ENCODE measurements at regions not wholly inside any gene's neighbourhood (a gene's known extent, or its start where the extent isn't known, plus 50 kb on each side); places are given as distances from the start of the nearest gene placed in this dataset.

GRCh38 chr6:10266061-10266460, 148.8 kb downstream of the TFAP2A start:
- no peak for DNase-seq (ENCODE audit: low read depth, low spot score)
- no peak overlapping the region for H3K27ac ChIP-seq (ENCODE audit: low read depth, low read length)
- H3K4me3 ChIP-seq (ENCODE audit: low read depth, low read length), result no peak overlapping the region
- ChIA-PET POLR2A (no interaction called here), CTCF (no interaction called here)
- H3K9me3 ChIP-seq (ENCODE audit: control insufficient read depth, insufficient read depth, low read length), result peaks cover 14% of the 10 kb centered on the region
- TF ChIP-seq, protein P1, sequence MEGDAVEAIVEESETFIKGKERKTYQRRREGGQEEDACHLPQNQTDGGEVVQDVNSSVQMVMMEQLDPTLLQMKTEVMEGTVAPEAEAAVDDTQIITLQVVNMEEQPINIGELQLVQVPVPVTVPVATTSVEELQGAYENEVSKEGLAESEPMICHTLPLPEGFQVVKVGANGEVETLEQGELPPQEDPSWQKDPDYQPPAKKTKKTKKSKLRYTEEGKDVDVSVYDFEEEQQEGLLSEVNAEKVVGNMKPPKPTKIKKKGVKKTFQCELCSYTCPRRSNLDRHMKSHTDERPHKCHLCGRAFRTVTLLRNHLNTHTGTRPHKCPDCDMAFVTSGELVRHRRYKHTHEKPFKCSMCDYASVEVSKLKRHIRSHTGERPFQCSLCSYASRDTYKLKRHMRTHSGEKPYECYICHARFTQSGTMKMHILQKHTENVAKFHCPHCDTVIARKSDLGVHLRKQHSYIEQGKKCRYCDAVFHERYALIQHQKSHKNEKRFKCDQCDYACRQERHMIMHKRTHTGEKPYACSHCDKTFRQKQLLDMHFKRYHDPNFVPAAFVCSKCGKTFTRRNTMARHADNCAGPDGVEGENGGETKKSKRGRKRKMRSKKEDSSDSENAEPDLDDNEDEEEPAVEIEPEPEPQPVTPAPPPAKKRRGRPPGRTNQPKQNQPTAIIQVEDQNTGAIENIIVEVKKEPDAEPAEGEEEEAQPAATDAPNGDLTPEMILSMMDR (IDR thresholded peaks at IDR 0.05; ENCODE audit: low read depth, low read length), result no peak
- no peaks in the 10 kb centered on the region for H3K27me3 ChIP-seq (ENCODE audit: control insufficient read depth, insufficient read depth, low read length)

- CTCF ChIA-PET, result no interaction called here
- no peak for DNase-seq (ENCODE audit: low read depth, low spot score)
- H3K4me3 ChIP-seq (ENCODE audit: low read depth, low read length), result no peak overlapping the region
- TF ChIP-seq, protein P1 (IDR thresholded peaks at IDR 0.05; ENCODE audit: low read depth, low read length), result no peak
- POLR2A ChIA-PET, result no interaction called here
- no peak overlapping the region for H3K27ac ChIP-seq (ENCODE audit: low read depth, low read length)
- H3K27me3 ChIP-seq (ENCODE audit: control insufficient read depth, insufficient read depth, low read length), result no peaks in the 10 kb centered on the region
- peaks cover 3% of the 10 kb centered on the region; the same call in 1 of the 2 replicates for H3K9me3 ChIP-seq (ENCODE audit: control insufficient read depth, insufficient read depth, low read length)
These were observed 152.4 kb downstream of the TFAP2A start for GRCh38 chr6:10262505-10262904.

- DNase-seq (ENCODE audit: low read depth, low spot score), result no peak
- POLR2A ChIA-PET, result no interaction called here
- CTCF ChIA-PET, result no interaction called here
- Histone ChIP-seq H3K27me3 (ENCODE audit: control insufficient read depth, insufficient read depth, low read length) (no peaks in the 10 kb centered on the region), H3K27ac (ENCODE audit: low read depth, low read length) (no peak overlapping the region), H3K4me3 (ENCODE audit: low read depth, low read length) (no peak overlapping the region), H3K9me3 (ENCODE audit: control insufficient read depth, insufficient read depth, low read length) (no peaks in the 10 kb centered on the region)
- TF ChIP-seq, protein P1 (IDR thresholded peaks at IDR 0.05; ENCODE audit: low read depth, low read length), result no peak
These were observed 155.2 kb downstream of the TFAP2A start for GRCh38 chr6:10259671-10260070.

- H3K9me3 ChIP-seq (ENCODE audit: control insufficient read depth, insufficient read depth, low read length), result peaks cover 5% of the 10 kb centered on the region; the same call in 1 of the 2 replicates
- H3K27ac ChIP-seq (ENCODE audit: low read depth, low read length), result no peak overlapping the region
- no peak overlapping the region for H3K4me3 ChIP-seq (ENCODE audit: low read depth, low read length)
- DNase-seq (ENCODE audit: low read depth, low spot score), result no peak
- no peaks in the 10 kb centered on the region for H3K27me3 ChIP-seq (ENCODE audit: control insufficient read depth, insufficient read depth, low read length)
- ChIA-PET POLR2A (no interaction called here), CTCF (no interaction called here)
- TF ChIP-seq, protein P1 (IDR thresholded peaks at IDR 0.05; ENCODE audit: low read depth, low read length), result no peak
These were observed 156.5 kb downstream of the TFAP2A start for GRCh38 chr6:10258341-10258740.

GRCh38 chr6:10256113-10256690, 158.7 kb downstream of the TFAP2A start:
- Histone ChIP-seq H3K9me3 (ENCODE audit: control insufficient read depth, insufficient read depth, low read length) (peaks cover 18% of the 10 kb centered on the region), H3K4me3 (ENCODE audit: low read depth, low read length) (no peak overlapping the region), H3K27ac (ENCODE audit: low read depth, low read length) (no peak overlapping the region), H3K27me3 (ENCODE audit: control insufficient read depth, insufficient read depth, low read length) (no peaks in the 10 kb centered on the region)
- TF ChIP-seq, protein P1 (IDR thresholded peaks at IDR 0.05; ENCODE audit: low read depth, low read length), result peak; percentile 45
- POLR2A ChIA-PET, result no interaction called here
- DNase-seq (ENCODE audit: low read depth, low spot score), result no peak
- CTCF ChIA-PET, result interaction anchor here (0.7 kb wide), 1 partner anchor 111 kb away, joined by 3 read pairs; no protein-coding TSS in a partner anchor
